ENCODE measurements at regions not wholly inside any gene's neighbourhood (a gene's known extent, or its start where the extent isn't known, plus 50 kb on each side); places are given as distances from the start of the nearest gene placed in this dataset.
"Not testable (repeated sequence)": the region's sequence is repeated elsewhere in the genome, so short reads cannot be mapped to it uniquely, and the experiment has no call there.

DNA sequence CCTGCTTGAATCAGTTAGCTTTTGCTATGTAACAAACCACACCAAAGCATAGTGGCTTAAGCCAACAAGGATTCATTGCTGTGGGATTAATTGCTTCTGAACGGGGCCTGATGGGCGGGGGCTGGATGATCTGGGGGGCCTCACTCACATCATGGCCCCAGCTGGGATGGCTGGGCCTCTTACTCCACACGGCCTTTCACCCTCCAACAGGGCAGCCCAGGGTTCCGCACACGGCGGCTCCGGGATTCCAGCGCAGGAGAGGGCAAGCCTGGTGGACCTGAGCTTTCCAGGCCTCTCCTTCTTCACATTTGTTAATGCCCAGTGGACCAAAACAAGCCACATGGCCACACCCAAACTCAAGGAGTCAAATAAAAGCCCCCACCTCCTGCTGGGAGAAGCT, 86.3 kb upstream of the PHLPP1 start:
- no peak for DNase-seq

- DNase-seq = no peak
Measured at GRCh38 chr18:62631173-62631572, 84.2 kb upstream of the PHLPP1 start.

DNA sequence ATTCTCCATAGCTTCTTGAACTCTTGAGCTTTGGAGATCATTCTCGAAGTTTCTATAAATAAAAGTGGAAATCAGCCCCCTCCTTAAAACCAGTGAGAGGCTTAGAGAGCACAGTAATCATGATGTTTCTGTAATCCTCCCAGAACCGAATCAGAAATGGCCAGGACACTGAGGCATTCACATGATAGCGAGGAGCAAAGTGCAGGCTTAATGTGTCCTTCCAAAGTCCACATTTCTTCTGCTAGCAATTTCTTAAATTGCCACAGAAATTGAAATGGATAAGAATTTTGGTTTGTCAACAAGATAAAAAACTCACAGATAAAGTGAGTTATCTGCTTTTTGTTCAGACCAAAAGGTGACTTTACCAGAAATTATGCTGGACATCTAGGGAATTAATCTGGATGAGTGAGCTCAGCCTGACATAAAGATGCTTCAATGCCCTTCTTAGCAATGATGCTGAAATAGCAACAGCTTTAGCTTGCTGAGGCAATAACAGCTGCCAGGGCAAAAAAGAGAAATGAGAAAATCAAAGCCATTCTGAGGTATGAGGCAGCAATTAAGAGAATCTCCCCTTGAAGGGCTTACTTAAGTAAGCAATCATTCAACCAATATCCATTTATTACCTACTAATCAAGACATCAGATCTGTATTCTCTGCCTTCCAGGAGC, 82.4 kb upstream of the PHLPP1 start:
- DNase-seq = no peak

GRCh38 chr18:62634458-62634857, 80.9 kb upstream of the PHLPP1 start:
- no peak for DNase-seq

DNA sequence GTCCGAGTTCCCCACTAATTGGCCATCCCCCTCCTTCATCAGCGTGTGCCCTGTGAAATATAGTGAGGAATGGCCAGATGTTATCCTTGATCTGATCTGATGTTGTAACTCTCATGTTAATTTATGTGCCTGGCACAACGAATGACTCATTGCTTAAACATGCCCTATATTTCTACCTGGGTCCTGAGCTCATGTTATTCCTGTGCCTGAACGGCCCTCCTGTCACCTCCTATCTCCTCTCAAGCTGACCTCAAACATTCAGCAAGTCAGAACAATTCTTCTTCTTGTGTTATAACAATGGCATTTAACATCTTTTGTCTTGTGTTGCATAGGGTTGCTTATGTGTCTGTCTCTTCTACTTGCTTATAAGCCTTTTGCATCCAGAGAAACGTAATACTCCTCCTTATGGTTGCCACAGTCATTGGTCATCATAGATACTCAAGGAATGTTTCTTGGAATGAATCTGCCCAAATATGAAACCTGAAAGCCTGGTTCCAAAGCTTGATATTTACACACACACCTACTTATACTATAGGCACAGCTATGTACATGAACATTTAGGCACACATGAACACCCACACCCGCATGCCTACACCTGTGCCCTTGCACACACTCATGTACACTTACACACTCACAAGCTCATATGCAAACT, 80.2 kb upstream of the PHLPP1 start:
- no peak for DNase-seq

DNA sequence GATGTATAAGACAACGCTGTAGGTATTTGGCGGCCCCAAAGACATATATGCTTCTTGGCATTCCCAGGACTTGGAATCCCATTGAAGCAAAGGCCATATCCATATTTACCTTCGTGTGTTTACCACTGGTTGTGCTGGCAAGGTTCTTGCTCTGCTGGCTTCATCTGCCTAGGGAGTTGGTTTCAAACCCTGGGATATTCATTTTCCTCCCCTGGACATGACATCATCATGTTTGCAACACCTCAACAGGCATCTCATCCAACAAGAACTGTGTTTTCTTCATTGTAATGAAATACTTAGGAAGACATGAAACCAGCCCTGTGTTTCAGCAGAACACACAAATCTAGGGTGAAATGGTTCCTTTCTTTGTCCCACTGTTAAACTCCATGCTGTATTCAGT, 77.9 kb upstream of the PHLPP1 start:
- DNase-seq = no peak

DNA sequence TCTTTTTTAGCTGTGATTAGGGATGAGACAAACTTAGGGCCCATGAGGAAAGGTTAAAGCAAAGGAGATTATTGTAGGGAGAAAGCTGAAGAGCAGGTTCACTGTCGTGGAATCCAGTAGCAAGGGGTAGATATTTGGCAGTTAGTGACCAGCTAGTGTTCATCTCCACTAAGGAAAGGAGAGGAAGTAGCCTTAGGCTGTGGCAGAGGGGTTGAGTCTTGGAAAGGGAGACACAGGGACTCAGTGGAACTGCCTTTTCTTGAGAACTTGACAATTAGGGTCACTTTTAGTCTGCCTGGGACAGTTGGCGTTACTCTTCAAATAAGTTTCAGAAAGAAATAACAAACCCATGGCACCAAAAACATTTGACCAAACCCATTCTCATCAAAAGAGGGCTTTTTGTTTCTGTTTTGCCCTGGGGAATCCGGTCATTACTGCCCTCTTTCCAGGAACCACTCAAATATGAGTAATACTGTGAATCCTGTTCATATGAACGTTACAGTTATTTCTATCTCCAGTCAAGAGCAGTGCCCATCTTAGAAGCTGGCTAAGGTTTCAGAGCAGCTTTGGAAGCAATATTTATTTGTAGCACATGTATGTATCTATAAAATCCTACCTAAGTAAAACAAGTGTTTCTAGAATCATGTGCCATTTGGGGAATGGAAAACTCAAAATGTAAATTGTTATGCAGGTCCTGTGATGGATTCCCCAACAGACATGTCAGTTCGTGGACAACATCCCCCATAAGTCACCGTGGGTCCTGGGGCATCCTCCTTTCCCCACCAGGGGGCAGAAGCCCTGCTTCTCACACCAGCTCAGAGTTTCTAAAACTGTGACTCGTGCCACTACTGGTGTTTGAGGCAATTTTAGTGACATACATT, 77.3 kb upstream of the PHLPP1 start:
- DNase-seq = peak; percentile 82

- DNase-seq = no peak
Measured at GRCh38 chr18:62643181-62643580, 72.2 kb upstream of the PHLPP1 start.

GRCh38 chr18:62644773-62645172, 70.6 kb upstream of the PHLPP1 start:
- no peak for DNase-seq

DNA sequence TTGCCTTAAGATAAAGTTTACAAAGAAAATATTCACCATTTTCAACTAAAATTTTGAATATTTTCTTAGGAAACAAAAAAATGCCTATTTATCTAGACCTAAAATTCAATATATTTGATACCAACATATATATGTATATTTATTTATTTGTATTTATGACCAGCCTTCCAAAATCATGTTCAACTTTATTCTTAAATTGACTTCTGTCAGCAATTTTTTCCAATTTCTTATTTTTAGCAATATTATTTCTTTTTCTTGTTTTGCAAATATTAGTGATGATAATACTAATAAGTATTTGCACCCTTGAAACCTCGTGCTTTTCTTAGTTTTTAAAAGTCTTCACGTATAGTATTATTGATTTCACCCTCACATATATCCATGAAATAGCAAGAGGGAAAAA, 68.2 kb upstream of the PHLPP1 start:
- DNase-seq = no peak

GRCh38 chr18:62648045-62648678, 67.2 kb upstream of the PHLPP1 start:
- no peak for DNase-seq

- DNase-seq = no peak
Measured at GRCh38 chr18:62651276-62652056, 63.9 kb upstream of the PHLPP1 start.

GRCh38 chr18:62652057-62652629, 63.2 kb upstream of the PHLPP1 start:
- not testable (repeated sequence) for DNase-seq

DNA sequence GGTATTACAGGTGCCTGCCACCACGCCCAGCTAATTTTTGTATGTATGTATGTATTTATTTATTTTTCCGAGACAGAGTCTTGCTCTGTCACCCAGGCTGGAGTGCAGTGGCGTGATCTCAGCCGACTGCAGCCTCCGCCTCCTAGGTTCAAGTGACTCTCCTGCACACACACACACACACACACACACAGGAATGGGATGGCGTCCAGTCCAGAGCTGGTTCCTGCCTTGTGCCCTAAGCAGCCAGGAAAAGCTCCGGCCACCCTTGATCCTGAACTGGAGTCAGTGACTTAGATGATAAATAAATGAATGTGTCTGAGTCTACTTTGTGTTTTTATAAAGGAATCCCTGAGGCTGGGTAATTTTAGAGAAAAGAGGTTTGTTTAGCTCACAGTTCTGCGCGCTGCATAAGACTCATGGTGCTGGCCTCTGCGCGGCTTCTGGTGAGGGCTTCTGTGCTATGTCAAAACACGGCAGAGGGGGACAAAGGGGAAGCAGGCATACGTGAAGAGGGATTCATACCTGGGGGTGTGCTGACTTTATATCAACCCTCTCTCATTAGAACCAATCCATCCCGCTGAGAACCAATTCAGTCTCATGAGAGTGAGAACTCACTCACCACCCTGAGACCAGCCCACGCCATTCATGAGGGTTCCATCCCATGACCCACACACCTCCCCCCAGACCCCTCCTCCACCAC, 59.7 kb upstream of the PHLPP1 start:
- DNase-seq = no peak

GRCh38 chr18:62658028-62658427, 57.3 kb upstream of the PHLPP1 start:
- DNase-seq = no peak

- DNase-seq = no peak
Measured at GRCh38 chr18:62659698-62660097, 55.6 kb upstream of the PHLPP1 start.

- DNase-seq = no peak
Measured at GRCh38 chr18:62660691-62661090, 54.6 kb upstream of the PHLPP1 start.

DNA sequence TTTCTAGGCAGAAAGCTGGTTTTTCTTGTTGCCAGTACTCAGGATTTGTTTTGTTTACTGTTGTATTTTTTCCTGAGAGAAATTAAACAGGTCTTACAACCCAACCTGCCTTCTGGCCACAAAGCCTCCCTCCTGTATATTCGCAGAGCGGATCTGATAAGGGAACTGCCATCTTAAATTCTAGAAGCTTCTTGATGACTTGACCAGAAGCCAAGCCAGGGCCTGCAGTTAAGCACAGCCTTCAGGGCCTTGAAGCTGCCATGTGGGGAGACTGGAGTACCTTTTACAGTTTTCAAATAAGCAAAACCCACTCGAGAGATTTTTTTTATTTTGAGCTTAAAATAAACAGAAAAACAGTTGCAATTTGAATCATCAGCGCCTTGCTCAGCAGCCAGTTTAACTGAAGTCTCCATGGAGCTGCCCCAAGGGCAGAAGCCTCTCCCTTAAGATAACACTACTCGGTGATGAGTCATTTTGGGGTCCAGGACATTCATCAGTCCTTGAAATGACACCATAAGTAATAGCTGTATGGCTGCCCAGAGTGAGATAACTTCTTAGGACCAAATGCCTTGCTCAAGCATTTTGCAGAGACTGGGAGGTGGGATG, 51.5 kb upstream of the PHLPP1 start:
- DNase-seq = peak; percentile 82

DNA sequence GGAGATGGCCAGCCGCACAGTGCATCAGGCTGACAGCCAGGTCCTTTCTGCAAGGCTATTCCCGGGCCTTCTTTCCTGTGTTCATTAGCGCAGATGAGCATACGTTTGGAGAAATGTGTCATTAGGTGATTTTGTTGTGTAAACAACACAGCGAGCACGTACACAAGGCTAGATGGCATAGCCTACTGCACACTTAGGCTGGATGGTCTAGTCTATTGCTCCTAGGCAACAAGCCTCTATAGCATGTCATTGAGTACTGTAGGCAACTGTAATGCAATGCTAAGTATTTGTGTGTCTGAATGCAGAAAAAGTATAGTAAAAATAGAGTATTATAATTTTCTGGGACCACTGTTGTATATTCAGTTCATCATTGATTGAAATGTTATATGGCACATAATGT, 50.9 kb upstream of the PHLPP1 start:
- DNase-seq = no peak

DNA sequence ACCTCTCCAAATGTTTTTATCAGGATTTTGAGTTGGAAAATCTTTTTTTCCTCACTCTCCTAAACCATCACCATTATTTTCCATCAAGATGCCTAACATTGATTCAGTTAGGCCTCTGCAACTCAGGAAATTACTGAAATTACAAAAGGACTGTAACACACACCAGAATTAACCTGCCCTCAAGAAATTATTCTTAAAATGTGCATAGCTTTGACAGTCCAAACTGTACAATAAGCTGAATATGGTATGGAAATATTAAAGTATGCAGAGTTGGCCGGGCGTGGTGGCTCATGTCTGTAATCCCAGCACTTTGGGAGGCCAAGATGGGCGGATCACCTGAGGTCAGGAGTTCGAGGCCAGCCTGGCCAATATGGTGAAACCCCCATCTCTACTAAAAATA, 50.2 kb upstream of the PHLPP1 start:
- no peak for DNase-seq
